Stimulated activated CD4-positive, alpha-beta T cell treated with anti-CD3 and anti-CD28 coated beads, Interleukin-1b, Interleukin-23, amount 100 ng/mL, for 1 hour (primary cell): ENCODE measurements at regions not wholly inside any gene's neighbourhood (a gene's known extent, or its start where the extent isn't known, plus 50 kb on each side); places are given as distances from the start of the nearest gene placed in this dataset.
A peak's percentile ranks its signal among the peaks of the same experiment; 100 is the strongest.

Experiments used
- DNase-seq, 2 donors: peaks; one replicate each; pipeline ENCODE4 v3.0.0-alpha.2; 2020; ENCODE audit warnings: low read depth in 2 of 2

DNA sequence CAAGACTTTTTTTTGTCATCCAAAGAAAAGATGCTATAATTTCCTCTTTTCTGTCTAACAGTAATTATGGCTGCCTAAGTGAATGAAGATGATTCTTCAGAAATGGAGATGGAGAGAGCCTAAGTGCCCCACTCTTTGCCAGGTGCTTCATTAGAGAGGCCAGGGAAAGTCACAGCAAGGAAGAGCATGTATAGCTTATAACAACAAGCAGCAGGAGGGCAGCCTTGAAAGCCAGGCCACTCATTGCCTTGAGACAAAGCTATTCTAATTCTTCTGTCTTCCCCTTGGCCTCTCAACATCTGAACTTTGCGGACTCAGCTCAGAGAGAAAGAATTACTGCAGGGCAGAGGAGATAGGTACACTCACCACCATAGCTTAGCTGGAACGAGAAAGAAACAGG lies 112.0 kb upstream of the ZNF366 start:
- DNase-seq, result no peak

DNA sequence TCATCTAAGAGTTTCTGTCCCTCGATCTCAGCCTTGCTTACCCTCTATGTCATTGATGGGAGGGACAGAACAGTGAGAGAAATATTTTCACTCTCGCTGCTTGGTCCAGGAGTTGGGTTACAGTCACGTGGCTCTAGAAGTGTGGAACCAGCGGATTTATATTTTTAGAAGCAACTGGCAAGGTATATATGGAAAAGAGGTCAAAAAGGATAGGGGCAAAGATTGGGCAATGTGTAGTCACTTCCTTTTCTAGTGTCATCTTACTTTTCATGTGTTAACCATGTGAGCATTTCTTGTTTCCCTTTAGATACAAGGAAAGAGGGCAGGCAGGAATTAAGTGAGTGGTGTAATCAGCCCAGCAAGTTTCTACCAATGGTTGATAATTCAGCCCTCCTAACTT lies 111.5 kb upstream of the ZNF366 start:
- no peak for DNase-seq

- DNase-seq, result no peak
Measured at GRCh38 chr5:72615061-72615460, 107.9 kb upstream of the ZNF366 start.

- no peak for DNase-seq
Measured at GRCh38 chr5:72613515-72613914, 106.3 kb upstream of the ZNF366 start.

- no peak for DNase-seq
Measured at GRCh38 chr5:72612810-72613209, 105.6 kb upstream of the ZNF366 start.

DNA sequence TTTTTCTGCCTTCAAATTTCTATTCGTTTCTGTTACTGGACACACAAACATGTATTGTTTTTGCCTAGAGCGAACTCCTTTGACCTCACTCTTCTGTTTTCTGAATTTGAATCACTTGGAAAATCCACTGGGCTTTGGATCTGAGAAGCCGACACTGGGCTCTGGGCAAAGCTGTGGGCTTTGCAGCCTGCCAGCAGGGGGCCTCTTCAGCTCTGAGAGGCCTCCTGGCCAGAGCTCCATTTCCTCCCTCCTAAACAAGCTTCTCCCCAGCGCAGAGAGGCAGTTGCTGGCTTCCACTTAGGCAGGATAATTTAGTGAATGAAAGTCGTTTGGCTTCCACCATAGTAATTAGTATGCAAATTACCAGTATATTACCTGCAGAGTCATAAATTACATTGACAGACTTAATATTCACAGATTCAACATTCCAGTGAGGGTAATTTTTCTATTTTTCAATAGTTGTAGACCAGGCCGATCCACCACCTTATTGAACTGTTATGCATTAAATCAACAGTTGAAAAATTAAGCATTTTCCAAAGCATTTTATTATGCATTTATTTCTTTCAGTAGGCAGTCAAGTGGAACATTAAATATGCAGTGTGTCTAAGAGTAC lies 104.0 kb upstream of the ZNF366 start:
- DNase-seq, result peak in 1 of 2 donors; percentile 4

DNA sequence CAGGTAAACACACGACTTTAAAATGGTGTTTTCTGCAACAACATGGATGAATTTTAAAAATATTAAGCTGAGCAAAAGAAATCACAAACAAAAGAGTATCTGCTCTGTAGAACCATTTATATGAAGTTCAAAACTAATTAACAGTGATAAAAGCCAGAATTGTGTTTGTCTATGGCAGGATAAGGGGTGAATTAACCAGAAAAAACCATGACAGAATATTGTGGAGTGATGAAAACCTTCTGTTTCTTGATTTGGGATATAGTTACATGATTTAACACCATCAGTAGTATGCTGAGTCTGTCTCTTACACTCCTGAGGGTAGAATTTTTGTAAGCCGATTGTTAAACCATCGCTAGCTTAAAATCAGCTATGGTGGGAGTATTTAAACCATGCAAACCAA lies 101.7 kb upstream of the ZNF366 start:
- DNase-seq, result no peak

GRCh38 chr5:72608297-72608696 lies 101.1 kb upstream of the ZNF366 start:
- no peak for DNase-seq

GRCh38 chr5:72607381-72607780 lies 100.2 kb upstream of the ZNF366 start:
- no peak for DNase-seq

DNA sequence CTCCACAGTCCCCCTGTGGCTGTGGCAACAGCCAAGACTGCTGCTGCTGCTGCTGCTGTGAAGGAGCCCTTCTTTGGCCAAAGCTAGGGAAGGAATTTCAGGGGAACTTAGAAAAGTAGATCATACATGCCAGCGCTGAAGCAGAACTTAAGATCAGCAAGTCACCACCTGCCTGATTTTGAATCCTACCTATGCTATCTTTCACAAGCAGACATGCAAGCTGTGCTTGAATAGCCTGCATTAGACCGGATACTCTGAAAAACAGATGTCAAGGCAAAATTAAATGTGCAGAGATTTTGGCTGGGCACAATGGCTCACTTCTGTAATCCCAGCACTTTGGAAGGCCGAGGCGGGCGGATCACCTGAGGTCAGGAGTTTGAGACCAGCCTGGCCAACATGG lies 99.3 kb upstream of the ZNF366 start:
- no peak for DNase-seq

DNA sequence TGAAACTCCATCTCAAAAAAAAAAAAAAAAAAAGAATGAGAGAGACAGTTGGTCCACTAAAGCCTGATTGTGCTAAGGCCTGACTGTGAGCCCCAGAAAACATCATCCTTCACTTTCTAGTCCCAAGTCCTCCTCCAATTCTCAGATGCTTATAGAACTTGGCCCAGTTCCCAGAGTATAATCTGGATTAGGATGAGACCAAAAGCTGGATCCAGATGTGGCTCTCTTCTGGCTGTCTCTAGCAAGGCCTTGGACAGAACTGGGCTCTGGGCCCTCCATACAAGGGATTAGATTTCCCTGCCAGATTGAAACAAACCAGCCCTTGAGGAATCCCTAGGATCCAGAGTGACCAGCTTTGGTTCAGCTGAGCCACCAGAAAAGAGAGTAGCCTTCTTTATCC lies 98.4 kb upstream of the ZNF366 start:
- no peak for DNase-seq

- DNase-seq, result no peak
Measured at GRCh38 chr5:72604798-72605154, 97.6 kb upstream of the ZNF366 start.

GRCh38 chr5:72604111-72604797 lies 97.0 kb upstream of the ZNF366 start:
- DNase-seq, result no peak

DNA sequence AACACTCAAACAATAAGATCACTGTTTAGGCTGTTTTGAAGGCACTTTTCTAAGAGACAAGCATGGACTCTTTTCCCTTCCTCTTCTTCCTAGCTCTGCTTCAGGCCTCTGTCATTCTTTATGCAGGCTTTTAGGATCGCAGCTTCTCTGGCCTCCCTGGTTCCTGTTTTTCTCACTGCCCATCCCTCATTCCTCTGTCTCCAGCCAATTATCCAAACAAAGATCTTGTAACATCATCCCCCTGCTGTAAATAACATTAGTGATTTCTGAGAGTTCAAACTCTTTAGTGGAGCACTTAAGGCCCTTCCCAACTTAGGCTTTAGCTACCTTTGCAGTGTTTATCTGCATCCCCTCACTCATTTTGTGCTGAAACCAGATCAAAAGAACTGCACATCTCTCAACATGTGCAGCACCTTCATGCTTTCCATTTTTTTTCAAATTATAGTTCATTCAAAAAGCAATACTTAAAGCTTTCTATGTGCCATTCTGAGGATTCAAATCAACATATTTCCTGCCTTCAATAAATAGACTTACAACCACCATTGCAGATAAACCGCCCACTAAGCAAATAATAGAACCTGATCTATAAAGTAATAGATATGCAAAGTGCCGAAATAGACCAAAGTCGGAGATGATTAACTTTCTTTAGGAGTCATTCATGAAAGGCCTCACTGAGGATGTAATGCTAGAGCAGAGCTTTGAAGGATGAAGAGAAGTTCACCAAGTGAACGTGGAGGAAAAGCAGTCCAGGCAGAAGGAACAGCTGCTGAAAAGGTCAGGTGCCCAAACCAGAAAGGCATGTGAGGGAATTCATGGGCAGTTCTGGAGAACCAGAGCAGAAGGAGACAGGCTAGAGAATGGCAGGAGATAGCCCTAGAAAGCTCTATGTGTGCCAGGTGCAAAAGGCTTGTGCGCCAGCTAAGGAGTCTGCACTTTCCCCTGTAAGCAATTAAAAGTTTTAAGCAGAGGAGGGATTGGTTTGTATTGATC lies 95.8 kb upstream of the ZNF366 start:
- DNase-seq, result no peak

DNA sequence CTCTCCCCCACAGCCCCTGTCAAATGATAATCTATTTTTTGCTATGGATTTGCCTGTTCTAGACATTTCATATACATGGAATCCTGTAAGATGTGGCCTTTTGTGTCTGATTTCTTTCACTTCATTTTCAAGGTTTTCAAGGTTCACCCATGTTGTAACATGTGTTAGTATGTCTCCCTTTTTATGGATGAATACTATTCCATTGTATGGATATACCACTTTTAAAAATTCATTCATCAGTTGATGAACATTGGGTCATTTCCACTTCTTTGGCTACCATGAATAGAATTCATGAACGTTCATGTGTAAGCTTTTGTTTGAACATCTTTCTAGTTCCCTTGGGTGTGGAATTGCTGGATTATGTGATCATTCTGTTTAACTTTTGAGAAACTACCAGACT lies 94.7 kb upstream of the ZNF366 start:
- DNase-seq, result no peak

- no peak for DNase-seq
Measured at GRCh38 chr5:72600391-72600981, 93.3 kb upstream of the ZNF366 start.

- DNase-seq, result no peak
Measured at GRCh38 chr5:72599519-72600370, 92.5 kb upstream of the ZNF366 start.

DNA sequence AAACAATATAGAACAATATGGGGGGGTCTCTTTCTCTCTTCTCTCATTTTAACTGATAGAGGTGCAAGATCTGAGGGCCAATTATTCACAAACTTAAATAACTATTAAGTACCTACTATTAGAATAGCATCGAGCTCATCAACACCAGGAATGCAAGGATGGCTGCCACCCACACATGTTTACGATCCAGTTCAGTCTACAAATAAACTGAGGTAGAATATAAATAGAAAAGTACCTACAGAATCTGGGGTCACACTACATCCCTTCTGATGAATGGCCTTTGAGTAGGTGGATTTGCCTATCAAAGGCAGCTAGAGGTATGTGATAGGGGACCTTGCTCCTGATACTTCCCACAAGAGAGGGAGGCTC lies 91.8 kb upstream of the ZNF366 start:
- no peak for DNase-seq

DNA sequence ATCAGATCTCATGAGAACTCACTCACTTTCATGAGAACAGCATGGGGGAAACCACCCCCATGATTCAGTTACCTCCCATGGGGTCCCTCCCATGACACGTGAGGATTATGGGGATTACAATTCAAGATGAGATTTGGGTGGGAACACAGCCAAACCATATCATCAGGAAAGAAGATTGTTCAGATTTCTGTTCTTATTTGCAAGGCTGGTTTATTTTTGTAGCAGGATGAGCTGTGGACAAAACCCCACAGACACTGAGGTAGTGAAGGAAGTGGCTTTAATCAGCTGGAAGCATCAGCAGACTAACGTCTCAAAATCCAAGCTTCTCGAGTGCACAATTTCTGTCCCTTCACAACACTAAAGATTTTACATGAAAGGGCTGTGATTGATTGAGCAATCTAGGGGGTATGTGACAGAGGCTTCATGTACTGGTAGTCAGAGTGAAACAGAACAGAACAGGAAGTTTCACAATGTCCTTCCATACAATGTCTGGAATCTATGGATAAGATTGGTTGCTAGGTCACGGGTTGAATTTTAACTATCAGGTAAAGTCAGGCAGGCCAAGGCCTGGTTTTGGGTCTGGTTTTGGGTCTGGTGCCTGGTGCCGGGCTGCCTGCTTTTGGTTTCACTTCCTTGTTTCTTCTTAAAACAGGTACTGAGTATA lies 91.3 kb upstream of the ZNF366 start:
- DNase-seq, result no peak

DNA sequence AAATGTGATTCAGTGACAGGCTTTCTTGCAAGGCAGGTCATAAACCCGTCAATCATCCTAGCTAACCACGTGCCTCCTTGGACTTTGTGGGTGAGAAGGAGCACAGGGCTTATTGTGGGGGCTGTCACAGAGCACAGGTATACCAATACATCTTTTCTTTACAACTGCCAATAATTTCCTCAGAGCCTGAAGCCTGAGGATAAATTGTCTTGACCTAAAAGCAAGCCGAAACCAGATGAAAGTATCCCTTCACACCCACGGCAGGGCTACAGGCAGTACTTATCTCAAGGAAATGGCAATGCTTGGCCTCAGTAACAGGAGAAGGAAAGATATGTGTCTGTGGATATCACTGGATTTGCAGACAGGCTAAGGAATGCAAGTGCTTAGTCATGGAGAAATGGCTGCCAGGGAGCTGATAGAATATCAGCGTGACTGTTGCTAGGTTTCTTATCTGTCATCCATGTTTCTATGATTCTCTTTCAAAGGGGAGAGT lies 90.3 kb upstream of the ZNF366 start:
- no peak for DNase-seq

GRCh38 chr5:72596956-72597355 lies 89.7 kb upstream of the ZNF366 start:
- DNase-seq, result no peak
